NCI-H2227 (cell line): ENCODE measurements at regions not wholly inside any gene's neighbourhood (a gene's known extent, or its start where the extent isn't known, plus 50 kb on each side); places are given as distances from the start of the nearest gene placed in this dataset.

ENCODE experiments used
- DNase-seq: peaks from one replicate; lab custom pipeline; 2025; ENCODE audit not compliant: unreplicated experiment; lab: John Stamatoyannopoulos, UW

GRCh38 chr4:26020083-26020668 lies 106.2 kb downstream of the SMIM20 start:
- no peak for DNase-seq

- DNase-seq: no peak
Measured at GRCh38 chr4:26020881-26021280, 106.9 kb downstream of the SMIM20 start.

- no peak for DNase-seq
Measured at GRCh38 chr4:26021417-26022345, 107.7 kb downstream of the SMIM20 start.

GRCh38 chr4:26022346-26023202 lies 108.6 kb downstream of the SMIM20 start:
- DNase-seq: no peak

GRCh38 chr4:26023203-26023972 lies 109.4 kb downstream of the SMIM20 start:
- DNase-seq: no peak

GRCh38 chr4:26024079-26024478 lies 110.1 kb downstream of the SMIM20 start:
- DNase-seq: no peak

GRCh38 chr4:26028133-26028792 lies 114.2 kb downstream of the SMIM20 start:
- DNase-seq: no peak

- DNase-seq: peak; percentile 63
Measured at GRCh38 chr4:26028793-26029567, 115.0 kb downstream of the SMIM20 start.

GRCh38 chr4:26029568-26030131 lies 115.6 kb downstream of the SMIM20 start:
- no peak for DNase-seq

- no peak for DNase-seq
Measured at GRCh38 chr4:26030260-26030667, 116.2 kb downstream of the SMIM20 start.

- DNase-seq: no peak
Measured at GRCh38 chr4:26030780-26031179, 116.8 kb downstream of the SMIM20 start.

GRCh38 chr4:26031704-26032103 lies 117.7 kb downstream of the SMIM20 start:
- DNase-seq: no peak

- DNase-seq: no peak
Measured at GRCh38 chr4:26032142-26032541, 118.1 kb downstream of the SMIM20 start.

GRCh38 chr4:26032630-26033317 lies 118.8 kb downstream of the SMIM20 start:
- DNase-seq: no peak

GRCh38 chr4:26033389-26033788 lies 119.4 kb downstream of the SMIM20 start:
- DNase-seq: no peak

GRCh38 chr4:26034849-26035248 lies 120.8 kb downstream of the SMIM20 start:
- DNase-seq: no peak

GRCh38 chr4:26035921-26036320 lies 121.9 kb downstream of the SMIM20 start:
- DNase-seq: no peak

- no peak for DNase-seq
Measured at GRCh38 chr4:26039639-26040359, 125.8 kb downstream of the SMIM20 start.
